PC-3 (cell line): ENCODE measurements at regions not wholly inside any gene's neighbourhood (a gene's known extent, or its start where the extent isn't known, plus 50 kb on each side); places are given as distances from the start of the nearest gene placed in this dataset.

Experiments used
- CTCF ChIP-seq: fragments of 300-600 bp; sonication (generic); conservative IDR thresholded peaks from 2 replicates; pipeline ENCODE4 v1.5.1; 2017; ENCODE audit warnings: antibody characterized with exemption, low read depth, mild to moderate bottlenecking, low read length
- EZH2 ChIP-seq: fragments of 300-600 bp; sonication (generic); IDR thresholded peaks from one replicate; pipeline ENCODE4 v1.6.1; 2017; ENCODE audit warnings: antibody characterized with exemption, mild to moderate bottlenecking, low read length; ENCODE audit not compliant: unreplicated experiment
- EZH2phosphoT487 ChIP-seq: fragments of 300-600 bp; sonication (generic); IDR thresholded peaks from 2 replicates; pipeline ENCODE4 v1.6.1; 2018; ENCODE audit warnings: mild to moderate bottlenecking, antibody characterized with exemption, low read length, borderline replicate concordance

GRCh38 chr2:4588606-4589005 is 885.2 kb downstream of the DCDC2C start:
- TF ChIP-seq CTCF (no peak), EZH2 (no peak), EZH2phosphoT487 (no peak)
